Osteoblast (primary cell): ENCODE measurements at regions not wholly inside any gene's neighbourhood (a gene's known extent, or its start where the extent isn't known, plus 50 kb on each side); places are given as distances from the start of the nearest gene placed in this dataset.

Experiments used
- DNase-seq: peaks from one replicate; pipeline ENCODE4 v3.0.0; 2011; ENCODE audit warnings: low spot score, mixed read lengths; ENCODE audit not compliant: insufficient read length; ENCODE audit errors: missing footprints
- H2AFZ ChIP-seq: 2 replicates; pipeline ENCODE4 v1.6.0; 2011; ENCODE audit warnings: mild to moderate bottlenecking, low read length
- H3K27ac ChIP-seq: 2 replicates; pipeline ENCODE4 v1.5.1; 2011; ENCODE audit warnings: mild to moderate bottlenecking, low read depth, low read length, moderate library complexity
- H3K27me3 ChIP-seq: 2 replicates; pipeline ENCODE4 v1.6.0; 2012; ENCODE audit warnings: mild to moderate bottlenecking, control low read depth, inconsistent platforms, low read length, moderate library complexity; ENCODE audit not compliant: insufficient read depth
- H3K36me3 ChIP-seq: 2 replicates; pipeline ENCODE4 v1.5.1; 2011; ENCODE audit warnings: mild to moderate bottlenecking, low read length, control low read depth, moderate library complexity; ENCODE audit not compliant: insufficient read depth
- H3K4me1 ChIP-seq: 2 replicates; pipeline ENCODE4 v1.5.1; 2011; ENCODE audit warnings: mild to moderate bottlenecking, low read length, control low read depth, moderate library complexity; ENCODE audit not compliant: insufficient read depth
- H3K4me2 ChIP-seq: 2 replicates; pipeline ENCODE4 v1.6.0; 2011; ENCODE audit warnings: mild to moderate bottlenecking, low read length; ENCODE audit not compliant: insufficient read depth
- H3K4me3 ChIP-seq: fragments of 200-600 bp; sonication (generic); 3 replicates; pipeline ENCODE4 v1.5.1; 2012; ENCODE audit warnings: mild to moderate bottlenecking, low read length, inconsistent platforms; ENCODE audit not compliant: insufficient read depth
- H3K79me2 ChIP-seq: 2 replicates; pipeline ENCODE4 v1.6.0; 2012; ENCODE audit warnings: mild to moderate bottlenecking, low read length, control low read depth, inconsistent platforms; ENCODE audit not compliant: insufficient read depth
- H3K9me3 ChIP-seq: 2 replicates; pipeline ENCODE4 v1.5.1; 2011; ENCODE audit warnings: low read depth, low read length, control low read depth
- H4K20me1 ChIP-seq: 2 replicates; pipeline ENCODE4 v1.6.0; 2012; ENCODE audit warnings: mild to moderate bottlenecking, low read length, control low read depth; ENCODE audit not compliant: insufficient read depth
- TF ChIP-seq, protein P1 (sequence below): IDR thresholded peaks from 2 replicates; pipeline ENCODE4 v1.5.1; 2011; ENCODE audit warnings: mild to moderate bottlenecking, low read depth, low read length, moderate library complexity; ENCODE audit errors: extremely low read depth

DNA sequence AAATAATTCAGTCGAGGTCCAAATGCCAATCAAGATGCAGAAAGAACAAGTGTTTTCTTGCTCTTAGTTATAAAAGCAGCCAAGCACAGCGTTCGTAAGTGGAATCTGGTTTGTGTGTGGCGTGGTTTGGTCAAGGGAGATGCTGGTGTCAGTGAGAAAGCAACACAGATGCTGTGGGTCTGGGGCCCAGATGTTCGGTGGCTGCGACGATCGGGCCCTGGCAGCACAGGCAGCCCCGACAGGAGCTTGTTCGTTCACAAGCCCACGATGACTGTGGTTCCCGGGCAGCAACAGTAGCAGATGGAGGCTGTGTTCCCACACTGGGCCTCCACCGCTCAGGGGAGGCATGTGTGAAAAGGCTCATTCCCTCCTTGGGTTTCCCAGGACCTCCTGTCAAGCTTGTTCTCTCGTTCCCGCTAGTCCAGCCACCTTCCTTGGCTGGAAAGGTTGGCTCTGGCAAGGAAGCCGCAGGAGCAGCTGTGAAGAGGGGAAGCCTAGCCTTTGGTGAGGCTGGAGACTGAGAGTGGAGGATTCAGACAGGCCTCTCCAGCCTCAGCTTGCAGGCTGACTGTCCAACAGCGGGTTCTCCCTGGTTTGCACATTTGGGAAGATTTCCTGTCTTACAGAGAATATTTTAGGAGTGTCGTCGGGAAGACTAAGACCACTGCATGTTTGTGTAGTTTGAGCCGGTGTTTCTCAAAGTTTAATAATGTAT, 304.7 kb downstream of the QKI start:
- Histone ChIP-seq H2AFZ (no peak overlapping the region), H3K36me3 (no peaks in the 10 kb centered on the region)

DNA sequence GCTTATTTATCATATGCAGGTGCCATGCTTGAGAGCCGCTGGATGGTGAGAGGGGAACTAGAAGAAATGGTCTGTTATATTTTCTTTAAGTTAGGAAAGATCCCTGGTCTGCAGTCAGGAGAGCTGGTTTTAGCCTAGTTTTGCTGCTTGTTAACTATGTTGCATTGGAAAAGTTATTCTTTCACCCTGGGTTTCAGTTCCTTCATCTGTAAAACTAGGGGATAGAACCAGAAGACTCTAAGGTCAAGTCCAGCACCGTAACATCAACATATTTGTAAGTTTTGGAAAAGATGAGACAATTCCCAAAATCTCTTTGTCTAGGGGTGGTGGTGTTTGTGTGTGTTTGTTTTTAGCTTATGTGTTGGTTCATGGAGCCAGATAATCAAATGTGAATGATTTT, 304.0 kb downstream of the QKI start:
- TF ChIP-seq, protein P1, sequence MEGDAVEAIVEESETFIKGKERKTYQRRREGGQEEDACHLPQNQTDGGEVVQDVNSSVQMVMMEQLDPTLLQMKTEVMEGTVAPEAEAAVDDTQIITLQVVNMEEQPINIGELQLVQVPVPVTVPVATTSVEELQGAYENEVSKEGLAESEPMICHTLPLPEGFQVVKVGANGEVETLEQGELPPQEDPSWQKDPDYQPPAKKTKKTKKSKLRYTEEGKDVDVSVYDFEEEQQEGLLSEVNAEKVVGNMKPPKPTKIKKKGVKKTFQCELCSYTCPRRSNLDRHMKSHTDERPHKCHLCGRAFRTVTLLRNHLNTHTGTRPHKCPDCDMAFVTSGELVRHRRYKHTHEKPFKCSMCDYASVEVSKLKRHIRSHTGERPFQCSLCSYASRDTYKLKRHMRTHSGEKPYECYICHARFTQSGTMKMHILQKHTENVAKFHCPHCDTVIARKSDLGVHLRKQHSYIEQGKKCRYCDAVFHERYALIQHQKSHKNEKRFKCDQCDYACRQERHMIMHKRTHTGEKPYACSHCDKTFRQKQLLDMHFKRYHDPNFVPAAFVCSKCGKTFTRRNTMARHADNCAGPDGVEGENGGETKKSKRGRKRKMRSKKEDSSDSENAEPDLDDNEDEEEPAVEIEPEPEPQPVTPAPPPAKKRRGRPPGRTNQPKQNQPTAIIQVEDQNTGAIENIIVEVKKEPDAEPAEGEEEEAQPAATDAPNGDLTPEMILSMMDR = no peak
- Histone ChIP-seq H3K4me1 (no peaks in the 10 kb centered on the region), H3K27me3 (no peaks in the 10 kb centered on the region), H3K4me3 (no peak overlapping the region), H4K20me1 (no peaks in the 10 kb centered on the region), H2AFZ (no peak overlapping the region), H3K36me3 (no peaks in the 10 kb centered on the region), H3K9me3 (no peaks in the 10 kb centered on the region), H3K79me2 (no peaks in the 10 kb centered on the region), H3K4me2 (no peak overlapping the region), H3K27ac (no peak overlapping the region)
- no peak for DNase-seq

More for the DNA sequence above, 304.7 kb downstream of the QKI start:
- no peaks in the 10 kb centered on the region for H4K20me1 ChIP-seq
- H3K9me3 ChIP-seq = no peaks in the 10 kb centered on the region
- no peak overlapping the region for H3K4me2 ChIP-seq
- H3K4me3 ChIP-seq = no peak overlapping the region
- no peak for DNase-seq
- H3K79me2 ChIP-seq = no peaks in the 10 kb centered on the region
- H3K27me3 ChIP-seq = no peaks in the 10 kb centered on the region
- H3K27ac ChIP-seq = no peak overlapping the region
- TF ChIP-seq, protein P1 = no peak
- H3K4me1 ChIP-seq = no peaks in the 10 kb centered on the region

DNA sequence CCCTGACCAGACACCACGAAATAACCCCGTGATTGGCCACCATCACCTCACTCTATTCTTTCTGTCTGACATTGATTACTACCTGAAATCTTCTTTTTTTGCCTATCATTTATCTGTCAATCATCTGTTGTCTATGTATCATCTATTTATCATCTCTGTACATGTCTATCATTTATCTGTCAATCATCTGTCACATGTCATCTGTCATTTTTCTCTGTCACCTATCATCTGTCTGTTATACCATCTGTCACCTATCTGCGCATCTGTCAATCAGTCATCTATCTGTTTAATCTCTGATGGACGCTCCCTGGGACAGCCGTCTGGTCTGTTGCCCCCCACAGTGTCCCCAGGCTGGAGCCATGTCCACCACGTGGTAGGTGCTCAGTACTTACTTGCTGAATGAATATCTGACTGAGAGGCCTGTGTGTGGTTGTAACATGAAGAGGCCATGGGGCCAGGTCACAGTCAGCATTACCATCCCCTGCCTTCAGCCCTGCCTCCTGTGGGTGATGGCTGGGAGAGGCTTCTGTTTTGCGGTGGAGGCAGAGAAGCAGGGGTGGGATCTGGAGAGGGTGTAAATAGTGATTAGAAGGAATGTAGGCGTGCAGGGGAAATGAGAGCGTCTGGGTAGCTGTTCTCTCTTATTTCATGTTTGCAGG, 302.7 kb downstream of the QKI start:
- TF ChIP-seq, protein P1 = no peak
- Histone ChIP-seq H4K20me1 (no peaks in the 10 kb centered on the region), H3K36me3 (no peaks in the 10 kb centered on the region), H3K9me3 (no peaks in the 10 kb centered on the region), H3K4me1 (no peaks in the 10 kb centered on the region), H2AFZ (no peak overlapping the region), H3K4me2 (no peak overlapping the region), H3K79me2 (no peaks in the 10 kb centered on the region), H3K4me3 (no peak overlapping the region), H3K27me3 (no peaks in the 10 kb centered on the region), H3K27ac (no peak overlapping the region)
- no peak for DNase-seq

DNA sequence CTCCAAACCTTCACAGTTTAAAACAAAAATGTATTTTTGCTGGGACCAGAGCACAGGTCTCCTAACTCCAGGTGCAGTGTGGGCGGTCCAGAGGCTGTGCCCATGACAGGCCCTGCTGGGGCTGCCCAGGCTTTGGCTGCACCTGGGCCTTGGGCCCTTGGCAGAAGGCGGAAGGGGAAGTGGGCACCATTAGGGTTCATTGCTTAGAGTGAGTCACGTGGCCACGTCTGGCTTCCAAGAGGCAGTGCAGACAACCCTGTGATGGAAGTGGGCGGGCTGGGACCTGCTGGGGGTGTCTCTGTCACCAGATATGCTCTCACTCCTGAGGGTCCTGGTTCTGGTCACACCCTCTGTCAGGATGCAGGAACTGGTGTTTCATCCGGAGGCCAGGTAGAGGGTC, 302.2 kb downstream of the QKI start:
- Histone ChIP-seq H3K79me2 (no peaks in the 10 kb centered on the region), H3K9me3 (no peaks in the 10 kb centered on the region), H3K4me3 (no peak overlapping the region), H3K4me1 (no peaks in the 10 kb centered on the region), H3K27ac (no peak overlapping the region), H3K4me2 (no peak overlapping the region), H3K27me3 (no peaks in the 10 kb centered on the region), H3K36me3 (no peaks in the 10 kb centered on the region), H2AFZ (no peak overlapping the region), H4K20me1 (no peaks in the 10 kb centered on the region)
- no peak for DNase-seq
- TF ChIP-seq, protein P1 = no peak
